Mucosa of gallbladder (tissue), 1 donor: ENCODE measurements at regions not wholly inside any gene's neighbourhood (a gene's known extent, or its start where the extent isn't known, plus 50 kb on each side); places are given as distances from the start of the nearest gene placed in this dataset.

Source experiments
- DNase-seq: peaks from one replicate; pipeline ENCODE4 v3.0.0-alpha.2; 2020; ENCODE audit warnings: low spot score
- donor health status: DM: no; HTN: no; CAD: no.

DNA sequence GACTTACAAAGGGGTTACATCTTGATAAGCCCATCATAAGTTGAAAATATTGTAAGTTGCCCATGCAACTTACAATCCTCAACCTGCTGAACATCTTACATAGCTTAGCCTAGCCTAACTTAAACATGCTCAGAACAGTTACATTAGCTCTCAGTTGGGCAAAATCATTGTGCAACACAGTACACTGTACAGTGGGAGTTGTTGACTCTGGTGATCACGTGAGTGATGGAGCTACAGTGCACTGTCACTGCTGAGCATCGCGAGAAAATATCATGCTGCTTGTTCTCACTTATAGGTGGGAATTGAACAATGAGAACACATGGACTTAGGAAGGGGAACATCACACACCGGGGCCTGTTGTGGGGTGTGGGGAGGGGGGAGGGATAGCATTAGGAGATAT lies 214.9 kb upstream of the ZMIZ1 start:
- no peak for DNase-seq

DNA sequence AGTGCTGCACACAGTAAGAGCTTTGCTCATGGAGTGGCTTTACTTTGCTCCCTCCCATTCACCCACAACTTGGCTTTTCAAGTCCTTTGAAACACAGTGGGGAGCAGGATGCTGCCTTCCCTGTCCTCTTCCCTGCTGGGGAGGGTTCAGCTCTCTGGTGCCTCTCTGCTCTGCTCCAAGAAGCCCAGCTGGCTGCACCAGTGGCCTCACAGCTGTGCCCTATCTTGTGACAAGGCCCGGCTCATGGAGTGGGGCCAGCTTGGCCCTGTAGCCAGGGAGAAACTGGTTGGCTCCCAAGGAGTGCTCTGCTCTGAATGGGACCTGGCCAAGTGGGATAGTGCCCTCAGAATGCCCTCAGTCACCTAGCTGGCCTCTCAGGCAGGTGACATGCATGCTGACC lies 212.3 kb upstream of the ZMIZ1 start:
- DNase-seq: no peak

DNA sequence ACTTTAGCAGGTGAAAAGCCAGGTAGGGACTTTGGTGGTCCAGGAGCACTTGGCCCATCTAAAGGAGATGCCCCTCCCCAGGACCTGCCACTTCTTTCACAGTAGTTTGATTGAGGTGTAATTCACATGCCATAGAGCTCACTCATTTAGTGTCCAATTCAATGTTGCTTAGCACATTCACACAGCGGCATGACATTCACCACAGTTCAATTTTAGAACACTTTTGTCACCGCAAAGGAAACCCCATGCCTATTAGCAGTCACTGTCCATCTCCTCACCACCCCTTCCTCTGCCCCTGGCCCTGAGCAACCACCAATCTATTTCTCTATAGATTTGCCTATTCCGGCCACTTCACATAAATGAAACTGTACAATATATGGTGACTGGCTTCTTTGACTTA lies 211.6 kb upstream of the ZMIZ1 start:
- no peak for DNase-seq

GRCh38 chr10:78859266-78859665 lies 209.5 kb upstream of the ZMIZ1 start:
- no peak for DNase-seq

DNA sequence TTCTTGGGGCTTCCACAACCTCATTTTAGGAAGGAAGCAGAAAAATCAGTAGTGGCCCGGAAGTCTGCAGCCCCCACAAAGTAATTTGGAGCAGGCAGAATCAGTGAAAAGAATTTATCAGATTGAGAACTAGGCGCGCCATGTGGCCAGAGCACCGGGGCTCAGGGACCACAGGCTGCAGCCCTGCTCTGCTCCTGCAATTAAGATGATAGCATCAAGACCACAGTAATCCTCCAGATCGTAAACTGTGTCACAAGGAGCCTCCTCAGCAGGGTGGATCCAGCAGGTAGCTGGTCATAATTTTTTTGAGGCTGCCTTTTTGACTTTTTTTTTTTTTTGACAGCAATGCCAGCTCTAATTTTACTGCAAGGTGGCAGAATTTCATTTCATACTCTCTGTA lies 209.0 kb upstream of the ZMIZ1 start:
- DNase-seq: peak; percentile 6

GRCh38 chr10:78860260-78860914 lies 208.4 kb upstream of the ZMIZ1 start:
- peak; percentile 6 for DNase-seq

DNA sequence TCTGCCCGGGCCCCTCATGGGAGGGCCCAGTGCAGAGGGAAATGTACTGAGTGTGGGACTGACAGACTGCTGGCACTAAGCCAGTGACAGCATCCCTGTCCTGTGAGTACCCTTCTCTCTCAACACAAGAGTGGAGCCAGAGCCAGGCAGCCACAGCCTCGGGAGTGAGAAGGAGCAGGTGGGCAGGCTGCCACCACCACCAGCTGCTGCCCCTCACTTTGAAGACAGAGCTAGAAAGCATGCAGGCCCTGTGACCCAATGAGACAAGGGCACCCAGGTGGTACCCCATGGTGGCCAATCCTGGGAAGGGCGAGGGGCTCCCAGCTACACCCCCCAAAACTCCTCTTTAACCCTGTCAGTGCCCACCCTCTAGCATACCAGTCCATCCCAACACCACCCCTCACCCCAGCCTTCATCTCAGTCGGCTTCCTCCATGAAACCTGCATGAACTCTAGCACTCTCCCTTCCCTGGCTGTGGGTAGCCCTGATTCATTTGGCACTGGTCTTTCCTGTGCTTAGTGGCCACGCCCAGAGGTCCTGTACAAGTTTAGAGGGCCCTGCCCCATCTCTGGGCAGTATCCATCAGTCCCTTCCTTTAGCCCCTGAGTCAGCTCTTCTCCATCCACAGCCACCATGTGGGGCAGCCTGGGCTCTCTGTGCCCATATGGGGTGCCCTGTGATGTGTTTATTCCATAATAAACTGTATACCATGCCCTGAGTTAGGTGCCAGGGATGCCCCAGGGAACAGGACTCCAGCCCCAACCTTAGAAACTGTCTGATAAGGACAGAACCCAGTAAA lies 207.0 kb upstream of the ZMIZ1 start:
- DNase-seq: peak; percentile 9

DNA sequence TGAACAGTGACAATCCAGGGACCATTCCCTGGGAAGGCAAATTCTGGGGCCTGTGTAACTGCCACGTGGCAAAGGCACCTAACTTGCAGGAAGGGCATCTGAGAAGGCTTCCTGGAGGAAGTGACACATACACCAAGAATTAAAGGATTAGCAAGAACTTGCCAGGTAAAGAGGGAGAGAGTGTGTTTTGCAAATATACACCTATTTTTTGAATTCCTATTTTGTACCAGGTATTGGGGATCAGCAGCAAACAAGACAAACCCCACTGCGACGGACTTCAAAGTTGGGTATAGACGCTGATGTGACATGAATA lies 206.5 kb upstream of the ZMIZ1 start:
- DNase-seq: no peak

DNA sequence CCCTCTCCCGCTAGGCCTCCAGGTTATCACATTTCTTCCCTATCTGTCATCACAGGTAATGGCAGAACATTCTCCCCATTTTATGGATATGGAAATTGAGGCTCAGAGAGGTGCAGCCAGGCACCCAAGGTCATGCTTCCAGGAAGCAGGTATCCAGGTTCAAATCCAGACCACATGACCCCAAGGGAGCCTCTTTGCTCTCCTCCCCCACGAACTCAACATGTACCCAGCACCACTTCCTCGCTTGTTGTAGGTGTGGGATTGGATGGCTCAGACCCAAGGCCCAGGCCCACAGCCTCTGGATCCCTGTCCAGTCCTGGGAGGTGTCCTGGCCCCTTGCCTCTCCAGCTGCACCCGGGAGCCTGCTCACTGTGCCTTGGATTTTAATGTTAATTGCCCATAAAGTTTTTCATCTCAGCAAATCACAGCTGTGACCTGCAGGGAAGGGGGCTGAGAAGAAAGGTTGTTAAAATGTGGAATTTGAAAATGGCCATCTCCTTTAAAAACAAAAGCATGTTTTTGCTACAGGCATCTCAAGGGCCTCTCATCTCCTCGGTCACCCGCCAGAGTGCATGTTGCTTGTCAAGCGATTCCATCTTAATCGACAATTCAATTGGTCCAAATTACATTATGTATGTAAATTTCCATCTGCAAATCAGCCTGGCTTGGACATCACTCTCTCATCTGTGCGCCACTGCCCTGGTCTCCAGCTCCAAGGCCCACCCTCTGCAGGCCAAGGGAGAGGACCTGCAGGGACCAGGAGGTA lies 205.4 kb upstream of the ZMIZ1 start:
- peak; percentile 6 for DNase-seq

DNA sequence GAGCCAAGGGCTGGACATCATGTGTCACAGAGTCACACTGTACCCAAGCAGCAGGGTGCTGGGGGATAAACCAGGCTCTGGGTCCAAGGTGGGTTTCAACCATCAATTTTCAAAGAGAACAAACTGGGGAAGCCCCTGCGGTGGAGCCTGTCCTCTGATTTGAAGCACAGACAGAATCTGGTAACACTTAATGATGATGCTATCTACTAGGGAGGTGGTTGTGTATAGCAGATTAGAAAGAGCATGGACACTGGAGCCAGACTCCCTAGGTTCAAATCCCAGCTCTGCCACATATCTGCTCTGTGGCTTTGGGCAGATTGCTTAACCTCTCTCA lies 204.9 kb upstream of the ZMIZ1 start:
- DNase-seq: no peak

DNA sequence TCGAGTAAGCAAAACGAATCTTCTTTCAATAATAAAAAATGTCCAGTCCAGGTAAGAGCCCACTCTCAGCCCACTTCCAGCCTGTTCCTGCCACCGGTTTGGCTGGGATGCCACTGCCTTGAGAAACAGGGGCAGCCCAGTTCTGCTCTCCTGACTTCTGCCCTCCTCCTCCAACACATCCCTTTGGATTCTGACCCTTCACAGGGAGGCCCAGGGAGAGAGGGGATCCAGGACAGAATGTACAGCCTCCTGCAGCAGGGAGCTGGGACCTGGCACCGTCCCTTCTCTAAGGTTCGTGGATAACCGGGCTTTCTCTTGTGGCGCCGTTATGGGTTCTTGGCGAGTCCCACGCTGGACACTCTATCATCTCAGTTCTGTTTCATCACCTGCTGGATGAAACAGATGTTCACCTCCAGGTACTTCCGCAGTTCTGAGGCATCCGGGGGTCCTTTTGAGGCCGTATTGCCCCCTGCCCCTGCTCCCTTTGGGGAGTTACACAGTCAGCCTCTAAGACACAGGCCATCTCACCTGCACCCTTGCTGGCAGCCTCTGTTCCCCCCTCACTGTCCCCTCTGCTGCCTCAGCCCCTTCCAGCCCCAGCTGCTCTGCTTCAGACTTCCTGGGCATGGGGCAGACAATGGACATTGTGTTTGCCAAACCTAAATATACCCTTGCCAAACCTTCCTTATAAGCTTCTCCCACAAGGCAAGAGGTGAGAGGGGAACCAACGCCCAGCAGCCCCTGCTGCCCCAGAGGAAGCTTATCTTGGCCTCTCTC lies 203.8 kb upstream of the ZMIZ1 start:
- DNase-seq: no peak

DNA sequence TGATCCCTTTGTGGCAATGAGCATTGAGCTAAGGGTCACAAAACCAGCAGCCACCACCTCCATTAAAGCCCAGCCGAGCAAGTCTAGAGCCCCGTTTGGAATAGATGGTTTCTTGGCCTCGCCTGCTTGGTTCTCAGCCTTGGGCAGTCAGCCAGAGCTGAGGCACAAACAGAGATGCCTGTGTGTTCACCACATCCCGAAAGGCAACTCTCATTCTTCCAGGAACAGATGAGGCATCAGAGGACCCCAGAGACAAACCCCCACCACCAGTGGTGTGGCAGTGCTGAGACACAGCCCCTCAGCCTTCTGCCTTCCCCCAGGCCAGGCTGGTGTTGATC lies 203.3 kb upstream of the ZMIZ1 start:
- peak; percentile 21 for DNase-seq

- peak; percentile 6 for DNase-seq
Observed at GRCh38 chr10:78865931-78866717, 202.6 kb upstream of the ZMIZ1 start.

- DNase-seq: peak; percentile 6
Observed at GRCh38 chr10:78866731-78867554, 201.8 kb upstream of the ZMIZ1 start.

- no peak for DNase-seq
Observed at GRCh38 chr10:78867555-78867939, 201.2 kb upstream of the ZMIZ1 start.

DNA sequence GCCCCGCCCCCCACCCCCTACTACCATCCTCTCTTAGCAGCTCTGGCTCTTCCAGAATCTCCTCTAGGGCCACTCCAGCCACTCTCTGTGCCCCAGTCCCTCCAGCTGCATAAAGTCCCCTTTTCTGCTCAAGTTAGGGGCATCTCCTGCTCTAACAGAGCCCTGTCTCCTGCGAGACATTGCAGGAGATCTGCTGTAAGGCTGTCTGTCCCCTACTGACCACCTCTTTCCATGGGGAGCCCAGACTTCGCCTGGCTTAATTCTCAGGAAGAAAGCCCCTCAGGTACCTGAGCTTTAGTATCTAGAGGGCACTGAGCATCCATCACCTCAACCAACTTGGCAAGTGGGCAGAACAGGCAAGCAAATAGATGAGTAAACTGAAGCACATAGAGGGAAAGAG lies 200.7 kb upstream of the ZMIZ1 start:
- DNase-seq: peak; percentile 8

GRCh38 chr10:78868456-78868855 lies 200.3 kb upstream of the ZMIZ1 start:
- DNase-seq: no peak

GRCh38 chr10:78868861-78869260 lies 199.9 kb upstream of the ZMIZ1 start:
- DNase-seq: peak; percentile 5

DNA sequence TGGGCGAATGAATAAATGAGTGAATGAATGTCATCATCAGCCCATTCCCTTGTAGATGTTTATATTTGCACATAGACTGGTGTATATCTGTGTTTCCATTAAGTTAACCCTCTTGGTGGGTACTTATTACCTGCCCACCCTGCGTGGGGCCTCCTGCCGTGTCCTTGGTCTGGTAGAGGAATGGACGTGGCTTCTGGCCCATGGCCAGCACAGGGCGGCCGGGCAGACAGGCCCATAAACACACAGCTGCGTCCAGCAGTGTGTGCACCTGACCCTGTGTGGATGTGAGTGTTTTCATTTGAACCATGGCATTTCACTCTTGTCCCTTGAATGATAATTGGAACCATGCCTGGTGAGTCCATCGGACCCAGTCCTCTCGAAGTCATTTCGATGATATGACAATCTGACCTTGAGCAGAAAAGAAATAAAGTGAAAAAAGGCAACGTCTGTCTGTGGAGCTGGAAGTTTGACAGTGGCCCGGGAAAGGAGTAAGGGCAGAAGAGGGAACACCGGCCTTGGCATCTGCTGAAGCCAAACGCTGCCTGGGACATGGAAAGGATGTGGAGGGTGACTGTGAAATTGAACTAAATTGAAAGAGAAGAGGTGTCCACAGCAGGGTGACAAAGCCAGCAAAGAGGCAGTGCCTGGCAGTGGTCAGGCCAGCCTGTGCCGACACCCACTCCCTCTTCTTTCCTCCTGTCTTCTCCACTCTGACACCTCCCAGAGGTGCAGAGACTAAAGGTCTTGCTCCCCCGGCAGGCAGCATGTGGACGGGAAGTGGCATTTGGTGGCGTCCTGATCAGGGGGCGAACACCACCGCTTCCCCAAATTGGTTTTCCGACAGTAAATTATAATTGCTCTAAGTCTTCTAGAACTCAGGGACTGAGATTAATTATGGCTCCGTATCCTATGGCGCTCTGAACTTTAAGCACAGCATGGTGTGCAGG lies 199.0 kb upstream of the ZMIZ1 start:
- no peak for DNase-seq

DNA sequence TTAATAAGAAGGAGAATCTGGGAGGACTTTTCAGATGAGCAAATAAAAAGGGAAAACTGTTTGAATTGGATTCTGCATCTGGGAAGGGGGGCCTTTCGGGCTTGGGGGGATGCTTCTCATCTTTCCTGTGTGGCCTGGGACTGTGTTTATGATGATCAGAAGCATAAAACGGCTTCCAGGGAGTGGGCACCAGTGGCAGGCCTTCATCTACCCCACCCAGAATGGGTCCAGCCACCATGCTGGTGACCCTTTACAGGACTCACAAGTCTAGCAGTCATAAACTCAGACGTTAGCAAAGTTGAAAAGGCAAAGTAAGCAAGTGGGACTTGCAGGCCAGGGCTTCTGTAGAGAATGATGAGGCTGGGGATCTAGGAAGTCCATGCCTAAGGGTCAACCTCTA lies 198.3 kb upstream of the ZMIZ1 start:
- no peak for DNase-seq
